ENCODE measurements at regions not wholly inside any gene's neighbourhood (a gene's known extent, or its start where the extent isn't known, plus 50 kb on each side); places are given as distances from the start of the nearest gene placed in this dataset.

GRCh38 chr12:126718365-126718764 is 1548.6 kb upstream of the TMEM132C start:
- intact Hi-C loops (cut with micrococcal nuclease; ENCODE audit: unreplicated experiment) = no loop called here
- CTCF ChIA-PET = no interaction called here

GRCh38 chr12:126719912-126720705 is 1546.9 kb upstream of the TMEM132C start:
- intact Hi-C loops (cut with micrococcal nuclease; ENCODE audit: unreplicated experiment) = no loop called here
- BruUV-seq (replicated peaks) = no TSS peak
- no peaks in the 10 kb centered on the region for H3K4me1 Mint-ChIP-seq (ENCODE audit: low read depth, unreplicated experiment)
- no peaks in the 10 kb centered on the region for H3K36me3 Mint-ChIP-seq (ENCODE audit: insufficient read depth, unreplicated experiment)
- DNase-seq = no peak
- no peak overlapping the region for H3K27ac Mint-ChIP-seq (ENCODE audit: unreplicated experiment)
- H3K4me3 Mint-ChIP-seq (ENCODE audit: low read depth, unreplicated experiment) = no peak overlapping the region
- no peak for TF ChIP-seq CTCF (IDR thresholded peaks at IDR 0.05; ENCODE audit: unreplicated experiment)
- H3K9me3 Mint-ChIP-seq (ENCODE audit: low read depth, unreplicated experiment) = peaks cover 5% of the 10 kb centered on the region
- CTCF ChIA-PET = interaction anchor here (0.8 kb wide), 1 partner anchor 503 kb away, joined by 3 read pairs; no protein-coding TSS in a partner anchor
- no peaks in the 10 kb centered on the region for H3K27me3 Mint-ChIP-seq (ENCODE audit: unreplicated experiment)

More at GRCh38 chr12:126718365-126718764, 1548.6 kb upstream of the TMEM132C start:
- H3K27me3 Mint-ChIP-seq (ENCODE audit: unreplicated experiment) = no peaks in the 10 kb centered on the region
- no peak overlapping the region for H3K27ac Mint-ChIP-seq (ENCODE audit: unreplicated experiment)
- TF ChIP-seq CTCF (IDR thresholded peaks at IDR 0.05; ENCODE audit: unreplicated experiment) = no peak
- no peak overlapping the region for H3K4me3 Mint-ChIP-seq (ENCODE audit: low read depth, unreplicated experiment)
- BruUV-seq (replicated peaks) = no TSS peak
- no peaks in the 10 kb centered on the region for H3K36me3 Mint-ChIP-seq (ENCODE audit: insufficient read depth, unreplicated experiment)
- DNase-seq = no peak
- peaks cover 6% of the 10 kb centered on the region for H3K9me3 Mint-ChIP-seq (ENCODE audit: low read depth, unreplicated experiment)
- no peaks in the 10 kb centered on the region for H3K4me1 Mint-ChIP-seq (ENCODE audit: low read depth, unreplicated experiment)

GRCh38 chr12:126726481-126727217 is 1540.3 kb upstream of the TMEM132C start:
- no peak overlapping the region for H3K4me3 Mint-ChIP-seq (ENCODE audit: low read depth, unreplicated experiment)
- no peak for DNase-seq
- no peaks in the 10 kb centered on the region for H3K4me1 Mint-ChIP-seq (ENCODE audit: low read depth, unreplicated experiment)
- no peak overlapping the region for H3K27ac Mint-ChIP-seq (ENCODE audit: unreplicated experiment)
- BruUV-seq (replicated peaks) = no TSS peak
- H3K36me3 Mint-ChIP-seq (ENCODE audit: insufficient read depth, unreplicated experiment) = no peaks in the 10 kb centered on the region
- CTCF ChIA-PET = no interaction called here
- H3K27me3 Mint-ChIP-seq (ENCODE audit: unreplicated experiment) = no peaks in the 10 kb centered on the region
- TF ChIP-seq CTCF (IDR thresholded peaks at IDR 0.05; ENCODE audit: unreplicated experiment) = no peak
- peaks cover 5% of the 10 kb centered on the region for H3K9me3 Mint-ChIP-seq (ENCODE audit: low read depth, unreplicated experiment)
- intact Hi-C loops (cut with micrococcal nuclease; ENCODE audit: unreplicated experiment) = no loop called here

GRCh38 chr12:126727218-126728075 is 1539.5 kb upstream of the TMEM132C start:
- BruUV-seq (replicated peaks) = no TSS peak
- intact Hi-C loops (cut with micrococcal nuclease; ENCODE audit: unreplicated experiment) = no loop called here
- no peaks in the 10 kb centered on the region for H3K27me3 Mint-ChIP-seq (ENCODE audit: unreplicated experiment)
- no peak overlapping the region for H3K4me3 Mint-ChIP-seq (ENCODE audit: low read depth, unreplicated experiment)
- H3K27ac Mint-ChIP-seq (ENCODE audit: unreplicated experiment) = no peak overlapping the region
- DNase-seq = no peak
- no peaks in the 10 kb centered on the region for H3K4me1 Mint-ChIP-seq (ENCODE audit: low read depth, unreplicated experiment)
- no peak for TF ChIP-seq CTCF (IDR thresholded peaks at IDR 0.05; ENCODE audit: unreplicated experiment)
- CTCF ChIA-PET = no interaction called here
- H3K9me3 Mint-ChIP-seq (ENCODE audit: low read depth, unreplicated experiment) = peaks cover 5% of the 10 kb centered on the region
- no peaks in the 10 kb centered on the region for H3K36me3 Mint-ChIP-seq (ENCODE audit: insufficient read depth, unreplicated experiment)
